ENCODE measurements at regions not wholly inside any gene's neighbourhood (a gene's known extent, or its start where the extent isn't known, plus 50 kb on each side); places are given as distances from the start of the nearest gene placed in this dataset.

GRCh38 chr19:28284389-28284788 is 928.6 kb downstream of the UQCRFS1 start:
- no peaks in the 10 kb centered on the region for H3K36me3 ChIP-seq (replicated peaks in 1 of 2; ENCODE audit: insufficient read depth in 1 of 2, low read depth in 2 of 2)
- no peaks in the 10 kb centered on the region for H3K27me3 ChIP-seq
- no peak overlapping the region for H3K4me3 ChIP-seq
- H3K9me3 ChIP-seq, result no peaks in the 10 kb centered on the region
- peaks cover 15% of the 10 kb centered on the region for H3K4me1 ChIP-seq
- TF ChIP-seq POLR2A (IDR thresholded peaks at IDR 0.05) (no peak), CTCF (IDR thresholded peaks at IDR 0.05) (no peak)
- H3K27ac ChIP-seq, result no peak overlapping the region
- DNase-seq (no peak), ATAC-seq (no peak)
- intact Hi-C loops (cut with DNase I), result no loop called here

DNA sequence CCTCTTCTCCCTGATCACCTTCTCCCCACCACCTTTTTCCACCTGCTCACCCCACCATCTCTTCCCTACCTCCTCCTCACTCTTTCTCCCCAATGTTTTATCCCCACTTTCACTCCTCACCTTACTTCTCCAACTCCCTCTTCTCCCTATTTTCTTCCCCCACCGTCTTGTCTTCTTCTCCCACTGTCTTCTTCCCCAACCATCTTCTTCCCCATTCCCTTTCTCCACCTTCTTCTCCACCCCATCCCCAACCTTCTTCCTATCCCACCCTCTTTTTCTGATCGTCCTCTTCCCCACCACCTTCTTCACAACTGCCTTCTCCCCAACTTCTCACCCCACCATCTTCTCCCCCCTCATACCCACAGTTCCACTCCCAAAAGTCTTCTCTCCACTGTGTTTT is 929.4 kb downstream of the UQCRFS1 start:
- no peak for DNase-seq
- Histone ChIP-seq H3K4me1 (peaks cover 7% of the 10 kb centered on the region), H3K4me3 (no peak overlapping the region), H3K27ac (no peak overlapping the region), H3K36me3 (replicated peaks in 1 of 2; ENCODE audit: insufficient read depth in 1 of 2, low read depth in 2 of 2) (no peaks in the 10 kb centered on the region), H3K9me3 (no peaks in the 10 kb centered on the region), H3K27me3 (no peaks in the 10 kb centered on the region)
- WGBS, 2 donors, result 77 to 78% methylated on average over 2 of the region's 2 CpGs
- TF ChIP-seq POLR2A (IDR thresholded peaks at IDR 0.05) (no peak), CTCF (IDR thresholded peaks at IDR 0.05) (no peak)
- no peak for ATAC-seq
- intact Hi-C loops (cut with DNase I), result no loop called here

DNA sequence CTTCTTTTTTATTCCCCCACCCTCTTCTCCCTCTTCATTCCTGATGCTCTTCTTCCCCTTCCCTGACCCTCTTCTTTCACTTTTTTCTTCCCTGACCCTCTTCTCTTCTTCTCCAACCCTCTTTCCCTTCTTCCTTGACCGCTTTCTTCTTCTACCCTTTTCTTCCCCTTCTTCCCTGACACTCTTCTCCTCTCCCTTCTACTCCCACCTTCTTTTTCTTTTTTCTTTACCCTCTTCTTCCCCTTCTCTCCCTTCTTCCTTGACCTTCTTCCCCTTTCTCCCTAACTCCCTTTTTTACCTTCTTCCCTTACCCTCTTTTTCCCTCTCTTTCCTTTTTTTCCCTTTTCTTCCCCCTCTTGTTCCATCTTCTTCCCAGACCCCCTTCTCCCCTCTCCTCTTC is 931.3 kb downstream of the UQCRFS1 start:
- Histone ChIP-seq H3K9me3 (no peaks in the 10 kb centered on the region), H3K4me3 (no peak overlapping the region), H3K36me3 (replicated peaks in 1 of 2; ENCODE audit: insufficient read depth in 1 of 2, low read depth in 2 of 2) (no peaks in the 10 kb centered on the region), H3K27me3 (no peaks in the 10 kb centered on the region), H3K4me1 (no peaks in the 10 kb centered on the region), H3K27ac (no peak overlapping the region)
- TF ChIP-seq POLR2A (IDR thresholded peaks at IDR 0.05) (no peak), CTCF (IDR thresholded peaks at IDR 0.05) (no peak)
- intact Hi-C loops (cut with DNase I), result no loop called here
- 96 to 100% methylated on average over 1 of the region's 1 CpG for WGBS, 2 donors
- no peak for DNase-seq
- ATAC-seq, result no peak

- ATAC-seq (no peak), DNase-seq (no peak)
- intact Hi-C loops (cut with DNase I), result no loop called here
- H3K9me3 ChIP-seq, result no peaks in the 10 kb centered on the region
- WGBS, 2 donors, result 11 to 19% methylated on average over 3 of the region's 3 CpGs
- H3K4me1 ChIP-seq, result no peaks in the 10 kb centered on the region
- no peak overlapping the region for H3K4me3 ChIP-seq
- TF ChIP-seq POLR2A (IDR thresholded peaks at IDR 0.05) (no peak), CTCF (IDR thresholded peaks at IDR 0.05) (no peak)
- H3K27me3 ChIP-seq, result no peaks in the 10 kb centered on the region
- no peaks in the 10 kb centered on the region for H3K36me3 ChIP-seq (replicated peaks in 1 of 2; ENCODE audit: insufficient read depth in 1 of 2, low read depth in 2 of 2)
- H3K27ac ChIP-seq, result no peak overlapping the region
Observed at GRCh38 chr19:28264556-28264955, 948.4 kb downstream of the UQCRFS1 start.

GRCh38 chr19:28258829-28259228 is 954.1 kb downstream of the UQCRFS1 start:
- Histone ChIP-seq H3K4me3 (no peak overlapping the region), H3K9me3 (no peaks in the 10 kb centered on the region), H3K4me1 (no peaks in the 10 kb centered on the region), H3K36me3 (replicated peaks in 1 of 2; ENCODE audit: insufficient read depth in 1 of 2, low read depth in 2 of 2) (no peaks in the 10 kb centered on the region), H3K27me3 (no peaks in the 10 kb centered on the region), H3K27ac (no peak overlapping the region)
- TF ChIP-seq POLR2A (IDR thresholded peaks at IDR 0.05), result no peak
- no peak for TF ChIP-seq CTCF (IDR thresholded peaks at IDR 0.05)
- no peak for ATAC-seq
- no peak for DNase-seq
- WGBS, 2 donors, result 56 to 67% methylated on average over 3 of the region's 3 CpGs
- intact Hi-C loops (cut with DNase I), result no loop called here
